Lung (tissue), 11 donors: ENCODE measurements at regions not wholly inside any gene's neighbourhood (a gene's known extent, or its start where the extent isn't known, plus 50 kb on each side); places are given as distances from the start of the nearest gene placed in this dataset.

Experiments used
- ATAC-seq: fragments of 200-7000 bp; cut with Tn5 transposase; one replicate; pipeline ENCODE4 v1.9.1; 2020; ENCODE audit warnings: moderate number of reproducible peaks; ENCODE audit not compliant: insufficient read depth, low FRiP score
- DNase-seq, 3 donors: peaks; one replicate each; pipeline ENCODE4 v3.0.0-alpha.2; 2013 to 2017
- H3K27ac ChIP-seq, 2 donors: one replicate each; pipeline ENCODE4 v1.5.1; 2013; ENCODE audit warnings: mild to moderate bottlenecking in 2 of 2, moderate library complexity in 2 of 2, control low read depth in 1 of 2, inconsistent platforms in 1 of 2, low read depth in 1 of 2, low read length in 1 of 2
- H3K27me3 ChIP-seq, 3 donors: one replicate each; pipeline ENCODE4 v1.5.1; 2013; ENCODE audit warnings: low read length in 2 of 3; ENCODE audit not compliant: control insufficient read depth in 3 of 3, insufficient read depth in 3 of 3
- H3K36me3 ChIP-seq, 4 donors: one replicate each; pipeline ENCODE4 v1.5.1; 2013; ENCODE audit warnings: low read length in 4 of 4, mild to moderate bottlenecking in 1 of 4, moderate library complexity in 1 of 4; ENCODE audit not compliant: control insufficient read depth in 4 of 4, insufficient read depth in 4 of 4
- H3K4me1 ChIP-seq, 5 donors: one replicate each; pipeline ENCODE4 v1.5.1; 2013; ENCODE audit warnings: low read length in 5 of 5, mild to moderate bottlenecking in 2 of 5, moderate library complexity in 1 of 5; ENCODE audit not compliant: control insufficient read depth in 5 of 5, insufficient read depth in 5 of 5
- H3K4me3 ChIP-seq: one replicate; pipeline ENCODE4 v1.5.1; 2013; ENCODE audit warnings: mild to moderate bottlenecking, control low read depth, moderate library complexity
- H3K9ac ChIP-seq, 2 donors: one replicate each; pipeline ENCODE4 v1.5.1; 2013; ENCODE audit warnings: low read length in 2 of 2, control low read depth in 1 of 2; ENCODE audit not compliant: insufficient read depth in 1 of 2
- H3K9me3 ChIP-seq, 4 donors: one replicate each; pipeline ENCODE4 v1.5.1; 2013; ENCODE audit warnings: low read length in 3 of 4, mild to moderate bottlenecking in 1 of 4, moderate library complexity in 1 of 4; ENCODE audit not compliant: control insufficient read depth in 4 of 4, insufficient read depth in 3 of 4
- CTCF ChIP-seq: IDR thresholded peaks from 2 replicates; pipeline ENCODE4 v1.5.1; 2012; ENCODE audit warnings: mild to moderate bottlenecking; ENCODE audit errors: control extremely low read depth, extremely low read depth
- WGBS, 2 donors: extraction: QIAGEN DNeasy Blood & Tissue Kit; methylation state at CpG; one replicate each; pipeline ENCODE4 v1.1.7; 2013; 5-methylcytosine and 5-hydroxymethylcytosine counted together
- donor health status: control.
- donor health status: control.
- donor health status: Bipolar disorder and iron deficiency.
- donor health status: healthy.
- donor health status: DM: yes; HTN: yes; CAD: no.

GRCh38 chr13:100753376-100753775 lies 78.8 kb upstream of the TMTC4 start:
- 83 to 85% methylated on average over 4 of the region's 4 CpGs for WGBS, 2 donors
- Histone ChIP-seq H3K9ac (no peak overlapping the region), H3K4me1 (no peaks in the 10 kb centered on the region), H3K9me3 (no peaks in the 10 kb centered on the region), H3K27me3 (no peaks in the 10 kb centered on the region), H3K27ac (no peak overlapping the region), H3K36me3 (no peaks in the 10 kb centered on the region), H3K4me3 (no peak overlapping the region)
- ATAC-seq (no peak), DNase-seq (no peak)
- no peak for TF ChIP-seq CTCF

- no peak overlapping the region for H3K4me3 ChIP-seq
- DNase-seq (peak in 2 of 3 donors; percentile 14 to 34), ATAC-seq (no peak)
- peaks cover 0 to 2% (median 0%) of the 10 kb centered on the region in 4 donors for H3K9me3 ChIP-seq
- H3K36me3 ChIP-seq, result no peaks in the 10 kb centered on the region
- 78 to 89% methylated on average over 13 of the region's 13 CpGs for WGBS, 2 donors
- TF ChIP-seq CTCF, result no peak
- H3K27ac ChIP-seq, result no peak overlapping the region
- no peak overlapping the region for H3K9ac ChIP-seq
- no peaks in the 10 kb centered on the region for H3K27me3 ChIP-seq
- H3K4me1 ChIP-seq, result no peaks in the 10 kb centered on the region
Observed at GRCh38 chr13:100751826-100752225, 77.2 kb upstream of the TMTC4 start.

- H3K4me1 ChIP-seq, result no peaks in the 10 kb centered on the region
- WGBS, 2 donors, result 83 to 89% methylated on average over 6 of the region's 6 CpGs
- no peak for TF ChIP-seq CTCF
- no peaks in the 10 kb centered on the region for H3K36me3 ChIP-seq
- ATAC-seq, result no peak
- no peak overlapping the region for H3K9ac ChIP-seq
- H3K9me3 ChIP-seq, result peaks cover 0 to 2% (median 0%) of the 10 kb centered on the region in 4 donors
- DNase-seq, result no peak
- no peak overlapping the region for H3K27ac ChIP-seq
- H3K27me3 ChIP-seq, result no peaks in the 10 kb centered on the region
- no peak overlapping the region for H3K4me3 ChIP-seq
Observed at GRCh38 chr13:100746953-100747683, 72.5 kb upstream of the TMTC4 start.
